Memory B cell (primary cell): ENCODE measurements at regions not wholly inside any gene's neighbourhood (a gene's known extent, or its start where the extent isn't known, plus 50 kb on each side); places are given as distances from the start of the nearest gene placed in this dataset.

Experiments used
- ATAC-seq: fragments of 150-1000 bp; cut with Tn5 transposase; 2 replicates; pipeline ENCODE4 v1.10.0; 2021; ENCODE audit warnings: low read depth, mild to moderate bottlenecking, moderate library complexity
- DNase-seq, 2 donors: peaks; one replicate each; pipeline ENCODE4 v3.0.0; 2022; ENCODE audit warnings: low spot score in 2 of 2
- H3K27ac Mint-ChIP-seq: one replicate; pipeline ENCODE4 v1.8.0; 2022; ENCODE audit warnings: mild to moderate bottlenecking, moderate library complexity, mixed read lengths
- H3K27me3 Mint-ChIP-seq: one replicate; pipeline ENCODE4 v1.8.0; 2022; ENCODE audit warnings: mixed read lengths
- H3K36me3 Mint-ChIP-seq: one replicate; pipeline ENCODE4 v1.8.0; 2022; ENCODE audit warnings: mild to moderate bottlenecking, mixed read lengths
- H3K4me1 Mint-ChIP-seq: one replicate; pipeline ENCODE4 v1.8.0; 2022; ENCODE audit warnings: mixed read lengths
- H3K4me3 Mint-ChIP-seq: one replicate; pipeline ENCODE4 v1.8.0; 2022; ENCODE audit warnings: mild to moderate bottlenecking, moderate library complexity, mixed read lengths
- H3K9me3 Mint-ChIP-seq: one replicate; pipeline ENCODE4 v1.8.0; 2022; ENCODE audit warnings: mixed read lengths

GRCh38 chr18:28716338-28716737, 539.4 kb upstream of the CDH2 start:
- no peak for DNase-seq
- Mint-ChIP-seq H3K4me1 (no peaks in the 10 kb centered on the region), H3K27me3 (no peaks in the 10 kb centered on the region), H3K27ac (no peak overlapping the region), H3K9me3 (peaks cover 3% of the 10 kb centered on the region), H3K36me3 (no peaks in the 10 kb centered on the region), H3K4me3 (no peak overlapping the region)
- no peak for ATAC-seq

- Mint-ChIP-seq H3K27me3 (no peaks in the 10 kb centered on the region), H3K4me1 (no peaks in the 10 kb centered on the region), H3K36me3 (no peaks in the 10 kb centered on the region), H3K4me3 (no peak overlapping the region), H3K27ac (no peak overlapping the region), H3K9me3 (peaks cover 3% of the 10 kb centered on the region)
- ATAC-seq (no peak), DNase-seq (no peak)
These were observed 538.3 kb upstream of the CDH2 start for GRCh38 chr18:28715206-28715605.

DNA sequence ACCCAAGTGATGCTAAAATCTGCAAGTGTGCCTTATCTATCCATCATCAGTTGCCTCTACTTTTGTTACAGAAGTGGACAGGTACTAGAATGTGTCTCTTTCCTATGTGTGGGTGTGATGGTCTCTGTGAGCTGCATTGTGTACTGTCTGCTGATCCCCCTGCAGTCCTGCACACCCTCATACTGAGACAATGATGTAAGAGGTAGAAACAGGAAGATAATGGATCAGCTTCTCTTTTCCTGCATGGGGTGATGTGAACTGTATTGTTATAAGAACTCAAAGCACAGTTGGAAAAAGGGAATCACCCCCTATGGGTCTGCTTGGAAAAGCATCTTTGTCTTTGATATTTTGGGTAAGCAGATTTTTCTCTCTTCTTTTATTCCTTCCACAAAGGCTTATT, 537.6 kb upstream of the CDH2 start:
- ATAC-seq = no peak
- Mint-ChIP-seq H3K36me3 (no peaks in the 10 kb centered on the region), H3K4me1 (no peaks in the 10 kb centered on the region), H3K27me3 (no peaks in the 10 kb centered on the region), H3K9me3 (peaks cover 3% of the 10 kb centered on the region), H3K27ac (no peak overlapping the region), H3K4me3 (no peak overlapping the region)
- DNase-seq = no peak

DNA sequence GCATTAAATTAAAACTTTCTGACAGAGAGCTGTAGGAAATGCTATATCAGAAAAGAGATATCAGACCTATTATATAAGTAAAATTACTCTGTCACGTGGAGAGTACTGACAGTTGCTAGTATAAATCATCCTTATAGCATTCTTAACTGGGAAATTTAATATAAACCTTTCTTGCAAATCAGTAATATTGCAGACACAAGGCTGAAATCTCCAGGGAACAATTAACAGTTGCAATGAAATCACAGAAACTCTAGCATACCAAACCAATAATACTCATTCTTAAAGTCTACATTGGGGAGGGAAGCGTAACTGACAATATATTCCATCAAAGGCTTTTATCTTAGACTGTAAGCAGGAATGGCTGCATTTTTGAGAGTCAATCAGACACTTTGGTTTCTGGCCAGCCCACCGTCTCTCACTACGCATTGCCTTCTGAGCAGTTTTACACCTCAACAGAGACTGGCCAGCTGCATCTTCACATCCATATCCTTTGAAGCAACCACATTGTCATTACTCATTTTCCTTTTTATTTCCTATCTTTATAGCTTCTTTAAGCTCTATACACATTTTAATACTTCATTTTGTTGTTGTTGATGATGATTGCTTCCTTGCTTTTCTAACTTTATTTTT, 536.0 kb upstream of the CDH2 start:
- no peaks in the 10 kb centered on the region for H3K4me1 Mint-ChIP-seq

DNA sequence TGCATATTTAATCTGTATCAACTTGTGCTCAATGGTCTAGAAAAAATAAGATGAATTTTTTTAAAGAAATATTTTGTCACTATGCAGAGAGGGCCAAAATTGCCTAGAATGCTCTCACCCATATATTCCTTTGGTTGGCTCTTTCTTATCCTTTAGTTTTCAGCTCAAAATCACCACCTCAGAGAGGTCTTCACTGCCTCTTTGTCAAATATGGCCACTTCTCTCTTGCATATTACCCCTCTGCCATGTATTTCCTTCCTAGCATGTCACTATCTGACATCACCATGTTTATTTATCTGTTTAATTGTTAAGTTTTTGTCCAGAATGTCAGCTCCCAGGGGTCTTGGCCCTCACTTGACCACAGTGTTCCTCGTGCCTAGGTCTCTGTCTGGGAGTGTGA, 535.2 kb upstream of the CDH2 start:
- Mint-ChIP-seq H3K4me1 (no peaks in the 10 kb centered on the region), H3K27me3 (no peaks in the 10 kb centered on the region), H3K9me3 (peaks cover 2% of the 10 kb centered on the region), H3K4me3 (no peak overlapping the region), H3K27ac (no peak overlapping the region), H3K36me3 (no peaks in the 10 kb centered on the region)
- no peak for DNase-seq
- ATAC-seq = no peak

More for the DNA sequence above, 536.0 kb upstream of the CDH2 start:
- DNase-seq (no peak), ATAC-seq (no peak)
- H3K27ac Mint-ChIP-seq = no peak overlapping the region
- no peaks in the 10 kb centered on the region for H3K27me3 Mint-ChIP-seq
- H3K4me3 Mint-ChIP-seq = no peak overlapping the region
- H3K36me3 Mint-ChIP-seq = no peaks in the 10 kb centered on the region
- peaks cover 5% of the 10 kb centered on the region for H3K9me3 Mint-ChIP-seq

- Mint-ChIP-seq H3K36me3 (no peaks in the 10 kb centered on the region), H3K4me1 (no peaks in the 10 kb centered on the region), H3K27ac (no peak overlapping the region), H3K4me3 (no peak overlapping the region), H3K27me3 (no peaks in the 10 kb centered on the region), H3K9me3 (peaks cover 2% of the 10 kb centered on the region)
- DNase-seq (no peak), ATAC-seq (no peak)
These were observed 534.2 kb upstream of the CDH2 start for GRCh38 chr18:28711096-28711495.

DNA sequence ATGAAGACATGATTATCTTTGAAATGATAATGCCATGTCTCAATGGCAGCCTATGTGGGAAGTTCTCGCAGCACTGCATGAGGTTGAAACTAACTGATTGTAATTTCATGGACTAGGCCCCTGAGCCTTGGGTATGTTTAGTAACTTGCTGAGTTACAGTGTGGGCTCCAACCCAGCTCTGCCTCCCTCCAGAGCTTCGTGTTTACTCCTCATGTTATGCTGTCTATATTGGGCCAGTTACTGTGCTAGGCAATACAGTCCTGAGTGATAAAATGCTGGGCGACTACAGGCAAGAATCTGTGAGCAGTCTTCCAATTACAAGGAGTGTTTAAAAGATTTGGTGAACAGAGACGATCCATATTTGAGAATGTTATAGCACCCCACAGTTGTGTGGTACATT, 530.1 kb upstream of the CDH2 start:
- Mint-ChIP-seq H3K36me3 (no peaks in the 10 kb centered on the region), H3K4me3 (no peak overlapping the region), H3K27me3 (no peaks in the 10 kb centered on the region), H3K4me1 (no peaks in the 10 kb centered on the region), H3K27ac (no peak overlapping the region), H3K9me3 (peaks cover 3% of the 10 kb centered on the region)
- no peak for DNase-seq
- no peak for ATAC-seq

- Mint-ChIP-seq H3K36me3 (no peaks in the 10 kb centered on the region), H3K4me1 (no peaks in the 10 kb centered on the region), H3K27ac (no peak overlapping the region)
These were observed 529.5 kb upstream of the CDH2 start for GRCh38 chr18:28706397-28706796.

GRCh38 chr18:28705482-28705881, 528.6 kb upstream of the CDH2 start:
- H3K36me3 Mint-ChIP-seq = no peaks in the 10 kb centered on the region
- H3K4me3 Mint-ChIP-seq = no peak overlapping the region
- H3K4me1 Mint-ChIP-seq = no peaks in the 10 kb centered on the region
- ATAC-seq (no peak), DNase-seq (no peak)
- no peak overlapping the region for H3K27ac Mint-ChIP-seq
- no peaks in the 10 kb centered on the region for H3K27me3 Mint-ChIP-seq
- H3K9me3 Mint-ChIP-seq = peaks cover 10% of the 10 kb centered on the region

More at GRCh38 chr18:28706397-28706796, 529.5 kb upstream of the CDH2 start:
- Mint-ChIP-seq H3K27me3 (no peaks in the 10 kb centered on the region), H3K9me3 (peaks cover 7% of the 10 kb centered on the region), H3K4me3 (no peak overlapping the region)
- DNase-seq (no peak), ATAC-seq (no peak)

- Mint-ChIP-seq H3K27me3 (no peaks in the 10 kb centered on the region), H3K4me1 (no peaks in the 10 kb centered on the region), H3K4me3 (no peak overlapping the region), H3K27ac (no peak overlapping the region), H3K36me3 (peaks cover 1% of the 10 kb centered on the region), H3K9me3 (peaks cover 6% of the 10 kb centered on the region)
- ATAC-seq (no peak), DNase-seq (no peak)
These were observed 515.4 kb upstream of the CDH2 start for GRCh38 chr18:28692337-28692736.

DNA sequence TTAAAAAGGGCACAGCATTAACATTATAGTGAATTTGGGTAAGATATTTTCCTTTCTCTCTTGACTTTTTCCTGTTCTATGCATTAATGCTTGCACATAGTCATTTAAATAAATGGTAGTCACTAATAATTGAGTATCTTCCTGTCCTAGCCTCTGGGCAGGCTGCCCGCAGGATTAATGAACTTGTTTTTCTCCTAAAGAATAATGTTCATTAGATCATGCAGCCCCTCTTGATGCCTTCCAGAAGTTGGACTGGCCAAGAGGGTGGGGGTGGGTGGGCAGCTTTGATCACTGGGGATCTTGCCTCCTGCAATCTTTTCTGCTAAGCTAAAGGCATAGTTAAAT, 514.5 kb upstream of the CDH2 start:
- H3K36me3 Mint-ChIP-seq = no peaks in the 10 kb centered on the region
- no peak overlapping the region for H3K4me3 Mint-ChIP-seq
- no peak overlapping the region for H3K27ac Mint-ChIP-seq
- H3K27me3 Mint-ChIP-seq = no peaks in the 10 kb centered on the region
- peaks cover 5% of the 10 kb centered on the region for H3K9me3 Mint-ChIP-seq
- no peak for ATAC-seq
- no peak for DNase-seq
- H3K4me1 Mint-ChIP-seq = no peaks in the 10 kb centered on the region

DNA sequence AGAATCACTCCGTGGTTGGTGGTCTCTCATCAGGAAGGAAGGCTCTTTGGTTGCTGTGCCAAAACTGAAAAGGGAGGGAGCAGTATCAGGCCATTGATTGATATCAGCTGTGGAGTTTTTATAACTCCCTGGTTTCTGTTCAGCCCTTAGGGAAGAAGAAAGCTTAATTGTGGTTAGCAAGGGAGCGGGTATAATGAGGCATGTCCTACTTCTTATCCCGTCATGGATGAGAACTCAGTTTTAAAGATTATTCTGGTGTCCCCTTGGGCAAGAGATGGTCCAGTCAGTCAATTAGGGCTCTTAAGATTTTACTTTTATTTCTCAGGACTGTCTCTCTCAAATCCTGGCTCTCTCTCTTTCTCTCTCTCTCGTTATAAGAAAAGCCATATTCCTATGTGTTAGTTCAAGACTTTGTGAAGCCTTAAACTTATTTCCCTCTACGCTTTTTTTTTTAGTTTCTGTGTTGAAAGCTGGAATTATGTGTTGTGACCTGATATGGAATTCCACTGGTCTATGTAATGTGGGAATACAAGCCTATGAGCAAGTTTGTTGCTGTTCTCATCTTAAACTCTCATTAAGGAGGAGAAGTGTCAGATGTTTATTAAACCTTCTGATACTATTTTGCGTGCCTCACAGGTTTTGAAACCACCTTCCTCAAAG, 514.0 kb upstream of the CDH2 start:
- ATAC-seq (no peak), DNase-seq (no peak)
- Mint-ChIP-seq H3K36me3 (no peaks in the 10 kb centered on the region), H3K4me3 (no peak overlapping the region), H3K9me3 (peaks cover 5% of the 10 kb centered on the region), H3K27ac (no peak overlapping the region), H3K4me1 (no peaks in the 10 kb centered on the region), H3K27me3 (no peaks in the 10 kb centered on the region)

- H3K4me1 Mint-ChIP-seq = no peaks in the 10 kb centered on the region
- no peak overlapping the region for H3K4me3 Mint-ChIP-seq
- no peaks in the 10 kb centered on the region for H3K27me3 Mint-ChIP-seq
- H3K27ac Mint-ChIP-seq = no peak overlapping the region
- no peaks in the 10 kb centered on the region for H3K36me3 Mint-ChIP-seq
- no peak for ATAC-seq
- no peak for DNase-seq
- peaks cover 3% of the 10 kb centered on the region for H3K9me3 Mint-ChIP-seq
These were observed 513.2 kb upstream of the CDH2 start for GRCh38 chr18:28690100-28690499.

DNA sequence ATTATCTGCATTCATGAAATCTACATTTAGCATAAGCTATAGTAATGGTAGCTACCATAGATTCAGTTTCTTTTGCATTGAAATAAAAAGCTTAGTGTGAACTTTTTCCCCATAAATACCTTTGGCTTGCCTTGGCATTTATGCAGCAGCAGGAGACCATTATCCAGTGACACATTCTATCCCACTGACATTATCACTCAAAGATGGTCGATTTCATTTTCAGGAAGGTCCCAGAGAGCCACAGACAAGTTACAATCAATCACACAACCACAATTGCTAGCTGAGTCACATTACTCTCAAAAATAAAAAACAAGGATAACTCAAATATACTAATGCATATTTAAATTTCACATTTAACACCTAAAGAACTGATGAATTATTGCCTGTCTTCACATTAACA, 512.7 kb upstream of the CDH2 start:
- Mint-ChIP-seq H3K36me3 (no peaks in the 10 kb centered on the region), H3K27me3 (no peaks in the 10 kb centered on the region), H3K27ac (no peak overlapping the region), H3K9me3 (peaks cover 7% of the 10 kb centered on the region), H3K4me3 (no peak overlapping the region), H3K4me1 (no peaks in the 10 kb centered on the region)
- ATAC-seq (no peak), DNase-seq (no peak)

GRCh38 chr18:28684746-28685355, 507.9 kb upstream of the CDH2 start:
- no peak overlapping the region for H3K27ac Mint-ChIP-seq
- H3K4me1 Mint-ChIP-seq = no peaks in the 10 kb centered on the region
- H3K27me3 Mint-ChIP-seq = no peaks in the 10 kb centered on the region
- H3K4me3 Mint-ChIP-seq = no peak overlapping the region
- DNase-seq (no peak), ATAC-seq (no peak)
- no peaks in the 10 kb centered on the region for H3K36me3 Mint-ChIP-seq
- H3K9me3 Mint-ChIP-seq = peaks cover 5% of the 10 kb centered on the region
